Gastrocnemius medialis (tissue), 4 donors: ENCODE measurements at regions not wholly inside any gene's neighbourhood (a gene's known extent, or its start where the extent isn't known, plus 50 kb on each side); places are given as distances from the start of the nearest gene placed in this dataset.
"Not testable (repeated sequence)": the region's sequence is repeated elsewhere in the genome, so short reads cannot be mapped to it uniquely, and the experiment has no call there.

Experiments used
- ATAC-seq, 2 donors: fragments of 150-250 bp; one replicate each; pipeline ENCODE4 v1.9.1; 2016
- DNase-seq, 2 donors: peaks; one replicate each; pipeline ENCODE4 v3.0.0-alpha.2; 2019
- H3K27ac ChIP-seq, 4 donors: fragments of 200-600 bp; sonication (generic); 1 replicate in 1 of 4; 2 replicates in 3 of 4; pipeline ENCODE4 v1.5.1; 2016 to 2018; ENCODE audit warnings: mild to moderate bottlenecking in 2 of 4, moderate library complexity in 1 of 4
- H3K27me3 ChIP-seq, 3 donors: fragments of 200-600 bp; sonication (generic) in 2 of 3; 1 replicate in 1 of 3; 2 replicates in 2 of 3; pipeline versions ENCODE4 v1.5.1 to v1.6.0; 2016 to 2019; ENCODE audit warnings: mild to moderate bottlenecking in 1 of 3, moderate library complexity in 1 of 3
- H3K36me3 ChIP-seq, 2 donors: fragments of 200-600 bp; sonication (generic) in 1 of 2; one replicate each; pipeline ENCODE4 v1.5.1; 2017 to 2018
- H3K4me1 ChIP-seq, 2 donors: fragments of 200-600 bp; sonication (generic) in 1 of 2; one replicate each; pipeline ENCODE4 v1.5.1; 2016 to 2017; ENCODE audit warnings: mild to moderate bottlenecking in 2 of 2
- H3K4me3 ChIP-seq, 4 donors: fragments of 200-600 bp; sonication (generic) in 3 of 4; 1 replicate in 1 of 4; 2 replicates in 3 of 4; pipeline ENCODE4 v1.5.1; 2016 to 2019; ENCODE audit warnings: mild to moderate bottlenecking in 2 of 4
- H3K9me3 ChIP-seq, 3 donors: fragments of 200-600 bp; sonication (generic) in 2 of 3; 1 replicate in 1 of 3; 2 replicates in 2 of 3; pipeline ENCODE4 v1.5.1; 2016 to 2019
- POLR2A ChIP-seq, 2 donors: fragments of 450-650 bp; IDR thresholded peaks; one replicate each; pipeline ENCODE4 v1.6.1; 2017; ENCODE audit warnings: antibody characterized with exemption in 2 of 2, mild to moderate bottlenecking in 2 of 2, moderate library complexity in 2 of 2
- in situ Hi-C, 4 donors: fragments of 200-750 bp; cut with MboI; loops; one replicate each; pipeline versions ENCODE4 v1.15.0 to v1.8.0; 2017; ENCODE audit warnings: low sequenced_read_pairs in 4 of 4
- intact Hi-C: fragments of 100-400 bp; cut with DNase I; formaldehyde crosslinking; loops from one replicate; pipeline ENCODE4 v1.15.1; 2023; ENCODE audit warnings: low total_unique reads
- microRNA counts, 2 donors: library from miRNA; unstranded; fragments of <30 nt; microRNA quantifications; one replicate each; lab custom pipeline; 2016
- microRNA-seq, 2 donors: library from miRNA; unstranded; fragments of <30 nt; microRNA quantifications; one replicate each; pipeline ENCODE4, GENCODE V29; 2016; ENCODE audit warnings: borderline replicate concordance in 2 of 2
- TF ChIP-seq, protein P1 (sequence below), 5 experiments: fragments of 450-650 bp in 3 of 5; fragments of 200-600 bp in 2 of 5; sonication (generic) in 2 of 5; IDR thresholded peaks in 4 of 5; conservative IDR thresholded peaks in 1 of 5; 1 replicate in 4 of 5; 2 replicates in 1 of 5; pipeline ENCODE4 v1.5.1; 2016 to 2019; ENCODE audit warnings: antibody characterized with exemption in 5 of 5, mild to moderate bottlenecking in 3 of 5, moderate library complexity in 3 of 5

DNA sequence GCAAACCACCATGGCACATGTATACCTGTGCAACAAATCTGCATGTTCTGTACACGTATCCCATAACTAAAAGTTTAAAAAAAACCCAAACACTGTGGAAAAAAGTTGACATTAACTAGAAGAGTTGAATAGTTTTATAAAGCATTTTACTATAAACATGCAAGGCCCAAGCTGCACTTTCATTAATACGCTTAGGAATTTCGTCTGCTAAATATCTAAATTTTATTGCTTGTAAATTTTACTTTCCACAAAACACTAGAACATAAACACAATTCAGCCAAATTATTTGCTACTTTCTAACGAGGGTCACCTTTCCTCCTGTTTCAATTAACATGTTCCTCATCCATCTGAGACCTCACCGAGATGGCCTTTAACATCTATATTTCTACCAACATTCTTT is 74.4 kb upstream of the MAN1A1 start:
- Histone ChIP-seq H3K9me3 (no peaks in the 10 kb centered on the region), H3K4me1 (no peaks in the 10 kb centered on the region), H3K36me3 (no peaks in the 10 kb centered on the region), H3K4me3 (no peak overlapping the region), H3K27me3 (no peaks in the 10 kb centered on the region), H3K27ac (no peak overlapping the region)
- DNase-seq (no peak), ATAC-seq (no peak)
- TF ChIP-seq POLR2A (IDR thresholded peaks at IDR 0.05), result no peak
- TF ChIP-seq, protein P1, sequence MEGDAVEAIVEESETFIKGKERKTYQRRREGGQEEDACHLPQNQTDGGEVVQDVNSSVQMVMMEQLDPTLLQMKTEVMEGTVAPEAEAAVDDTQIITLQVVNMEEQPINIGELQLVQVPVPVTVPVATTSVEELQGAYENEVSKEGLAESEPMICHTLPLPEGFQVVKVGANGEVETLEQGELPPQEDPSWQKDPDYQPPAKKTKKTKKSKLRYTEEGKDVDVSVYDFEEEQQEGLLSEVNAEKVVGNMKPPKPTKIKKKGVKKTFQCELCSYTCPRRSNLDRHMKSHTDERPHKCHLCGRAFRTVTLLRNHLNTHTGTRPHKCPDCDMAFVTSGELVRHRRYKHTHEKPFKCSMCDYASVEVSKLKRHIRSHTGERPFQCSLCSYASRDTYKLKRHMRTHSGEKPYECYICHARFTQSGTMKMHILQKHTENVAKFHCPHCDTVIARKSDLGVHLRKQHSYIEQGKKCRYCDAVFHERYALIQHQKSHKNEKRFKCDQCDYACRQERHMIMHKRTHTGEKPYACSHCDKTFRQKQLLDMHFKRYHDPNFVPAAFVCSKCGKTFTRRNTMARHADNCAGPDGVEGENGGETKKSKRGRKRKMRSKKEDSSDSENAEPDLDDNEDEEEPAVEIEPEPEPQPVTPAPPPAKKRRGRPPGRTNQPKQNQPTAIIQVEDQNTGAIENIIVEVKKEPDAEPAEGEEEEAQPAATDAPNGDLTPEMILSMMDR (IDR thresholded peaks at IDR 0.05 in 4 of 5, conservative IDR thresholded peaks at IDR 0.05 in 1 of 5), result no peak
- in situ Hi-C loops (no loop called here), intact Hi-C loops (no loop called here)

DNA sequence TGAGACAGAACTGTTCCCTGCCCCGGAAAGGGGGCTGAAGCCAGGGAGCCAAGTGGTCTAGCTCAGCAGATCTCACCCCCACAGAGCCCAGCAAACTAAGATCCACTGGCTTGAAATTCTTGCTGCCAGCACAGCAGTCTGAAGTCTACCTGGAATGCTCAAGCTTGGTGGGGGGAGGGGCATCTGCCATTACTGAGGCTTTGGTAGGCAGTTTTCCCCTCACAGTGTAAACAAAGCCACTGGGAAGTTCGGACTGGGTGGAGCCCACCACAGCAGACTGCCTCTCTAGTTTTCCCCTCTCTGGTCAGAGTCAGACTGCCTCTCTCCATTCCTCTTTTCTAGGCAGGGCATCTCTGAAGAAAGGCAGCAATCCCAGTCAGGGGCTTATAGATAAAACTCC is 68.5 kb upstream of the MAN1A1 start:
- H3K4me1 ChIP-seq, H3K4me3 ChIP-seq, in situ Hi-C loops, H3K27ac ChIP-seq, H3K27me3 ChIP-seq, H3K9me3 ChIP-seq, H3K36me3 ChIP-seq, DNase-seq, intact Hi-C loops, ATAC-seq: not testable (repeated sequence)

DNA sequence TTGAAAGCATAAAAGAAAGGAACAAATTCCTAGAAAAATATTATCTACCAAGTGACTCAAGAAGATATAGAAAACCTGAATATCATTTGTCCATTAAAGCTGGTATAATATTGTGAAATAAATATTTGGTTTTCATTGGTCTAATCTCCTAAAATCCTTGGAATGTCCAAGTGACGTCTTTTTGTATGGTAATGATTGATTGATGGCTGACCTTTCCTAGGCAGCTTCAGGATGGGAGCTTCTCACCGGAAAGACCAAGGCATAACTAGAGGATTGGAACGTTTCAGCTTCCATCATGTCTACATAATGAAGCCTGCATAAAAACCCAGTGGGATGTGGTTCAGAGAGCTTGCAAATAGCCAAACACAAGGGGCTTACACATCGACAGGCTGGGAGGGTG is 57.6 kb upstream of the MAN1A1 start:
- no peaks in the 10 kb centered on the region for H3K9me3 ChIP-seq
- H3K4me3 ChIP-seq, result no peak overlapping the region
- H3K27ac ChIP-seq, result no peak overlapping the region
- TF ChIP-seq POLR2A (IDR thresholded peaks at IDR 0.05), result no peak
- TF ChIP-seq, protein P1 (IDR thresholded peaks at IDR 0.05 in 4 of 5, conservative IDR thresholded peaks at IDR 0.05 in 1 of 5), result no peak
- no peaks in the 10 kb centered on the region for H3K4me1 ChIP-seq
- H3K27me3 ChIP-seq, result no peaks in the 10 kb centered on the region
- intact Hi-C loops, result no loop called here
- ATAC-seq, result no peak
- no peaks in the 10 kb centered on the region for H3K36me3 ChIP-seq
- no peak for DNase-seq
- in situ Hi-C loops, result no loop called here

DNA sequence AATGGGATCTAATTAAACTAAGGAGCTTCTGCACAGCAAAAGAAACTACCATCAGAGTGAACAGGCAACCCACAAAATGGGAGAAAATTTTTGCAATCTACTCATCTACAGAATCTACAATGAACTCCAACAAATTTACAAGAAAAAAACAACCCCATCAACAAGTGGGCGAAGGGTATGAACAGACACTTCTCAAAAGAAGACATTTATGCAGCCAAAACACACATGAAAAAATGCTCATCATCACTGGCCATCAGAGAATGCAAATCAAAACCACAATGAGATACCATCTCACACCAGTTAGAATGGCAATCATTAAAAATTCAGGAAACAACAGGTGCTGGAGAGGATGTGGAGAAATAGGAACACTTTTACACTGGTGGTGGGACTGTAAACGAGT is 55.6 kb upstream of the MAN1A1 start:
- H3K4me3 ChIP-seq, DNase-seq, H3K36me3 ChIP-seq, in situ Hi-C loops, ATAC-seq, H3K27me3 ChIP-seq, H3K27ac ChIP-seq, H3K9me3 ChIP-seq, H3K4me1 ChIP-seq, intact Hi-C loops: not testable (repeated sequence)

MicroRNA genes in the stretch of these regions (microRNA counts, 767-probe panel; counts per million panel counts)
- 356 to 448 counts per million in 2 donors for microRNA hsa-miR-3144-5p (lab: Ali Mortazavi, UCI)

Small RNA genes lying in the stretch of these regions (microRNA-seq; reads per million reads assigned to microRNA genes)
- gene MIR3144, result 0 reads per million in 2 donors
